Glutamatergic neuron (in vitro differentiated cells): ENCODE measurements at regions not wholly inside any gene's neighbourhood (a gene's known extent, or its start where the extent isn't known, plus 50 kb on each side); places are given as distances from the start of the nearest gene placed in this dataset.

Experiments used
- DNase-seq: peaks from one replicate; pipeline ENCODE4 v3.0.0; 2022
- H3K27ac Mint-ChIP-seq: one replicate; pipeline ENCODE4 v1.8.0; 2020; ENCODE audit warnings: mild to moderate bottlenecking, mixed read lengths, inconsistent platforms; ENCODE audit not compliant: unreplicated experiment
- H3K27me3 Mint-ChIP-seq: one replicate; pipeline ENCODE4 v1.8.0; 2020; ENCODE audit warnings: mild to moderate bottlenecking, moderate library complexity, mixed read lengths, inconsistent platforms; ENCODE audit not compliant: unreplicated experiment
- H3K36me3 Mint-ChIP-seq: one replicate; pipeline ENCODE4 v1.8.0; 2020; ENCODE audit warnings: mild to moderate bottlenecking, mixed read lengths, inconsistent platforms; ENCODE audit not compliant: unreplicated experiment
- H3K4me1 Mint-ChIP-seq: one replicate; pipeline ENCODE4 v1.8.0; 2020; ENCODE audit warnings: mild to moderate bottlenecking, low read depth, mixed read lengths, inconsistent platforms; ENCODE audit not compliant: unreplicated experiment
- H3K4me3 Mint-ChIP-seq: one replicate; pipeline ENCODE4 v1.8.0; 2020; ENCODE audit warnings: mild to moderate bottlenecking, mixed read lengths, inconsistent platforms; ENCODE audit not compliant: unreplicated experiment
- H3K9me3 Mint-ChIP-seq: one replicate; pipeline ENCODE4 v1.8.0; 2020; ENCODE audit warnings: mild to moderate bottlenecking, moderate library complexity, mixed read lengths, inconsistent platforms; ENCODE audit not compliant: unreplicated experiment
- TF ChIP-seq, protein P1 (sequence below): fragments of 200-600 bp; sonication (generic); IDR thresholded peaks from one replicate; pipeline ENCODE4 v1.5.0; 2021; ENCODE audit not compliant: partially characterized antibody, unreplicated experiment

DNA sequence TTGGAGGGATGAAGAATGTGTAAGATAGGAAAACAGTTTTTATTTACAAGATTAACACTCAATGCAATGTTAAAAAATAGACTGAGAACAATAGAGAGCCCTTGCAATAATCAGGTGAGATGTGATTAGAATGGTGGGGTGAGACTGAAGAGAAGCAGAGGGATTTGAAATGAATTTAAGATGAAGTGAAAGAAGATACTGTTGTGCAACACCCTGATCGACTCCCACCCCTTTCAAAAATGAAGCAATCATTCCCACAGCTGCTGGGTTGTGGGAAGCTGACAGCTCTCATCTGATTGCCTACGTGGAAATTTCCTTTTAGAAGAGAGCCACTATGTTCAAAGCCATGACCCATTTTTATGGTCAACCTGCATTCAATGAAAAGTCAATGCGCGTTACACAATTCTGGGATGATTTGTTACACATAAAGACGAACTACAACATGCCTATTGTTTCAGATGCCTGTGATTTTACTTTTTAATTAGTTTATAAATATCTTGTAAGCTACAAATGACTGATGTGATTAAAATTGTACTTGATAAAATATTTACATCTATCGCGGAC, 1374.8 kb downstream of the PCDH9 start:
- Mint-ChIP-seq H3K4me3 (no peak overlapping the region), H3K36me3 (no peaks in the 10 kb centered on the region), H3K4me1 (peaks cover 31% of the 10 kb centered on the region), H3K9me3 (no peaks in the 10 kb centered on the region), H3K27ac (peak overlapping the region; percentile 4), H3K27me3 (no peaks in the 10 kb centered on the region)
- no peak for DNase-seq
- TF ChIP-seq, protein P1, sequence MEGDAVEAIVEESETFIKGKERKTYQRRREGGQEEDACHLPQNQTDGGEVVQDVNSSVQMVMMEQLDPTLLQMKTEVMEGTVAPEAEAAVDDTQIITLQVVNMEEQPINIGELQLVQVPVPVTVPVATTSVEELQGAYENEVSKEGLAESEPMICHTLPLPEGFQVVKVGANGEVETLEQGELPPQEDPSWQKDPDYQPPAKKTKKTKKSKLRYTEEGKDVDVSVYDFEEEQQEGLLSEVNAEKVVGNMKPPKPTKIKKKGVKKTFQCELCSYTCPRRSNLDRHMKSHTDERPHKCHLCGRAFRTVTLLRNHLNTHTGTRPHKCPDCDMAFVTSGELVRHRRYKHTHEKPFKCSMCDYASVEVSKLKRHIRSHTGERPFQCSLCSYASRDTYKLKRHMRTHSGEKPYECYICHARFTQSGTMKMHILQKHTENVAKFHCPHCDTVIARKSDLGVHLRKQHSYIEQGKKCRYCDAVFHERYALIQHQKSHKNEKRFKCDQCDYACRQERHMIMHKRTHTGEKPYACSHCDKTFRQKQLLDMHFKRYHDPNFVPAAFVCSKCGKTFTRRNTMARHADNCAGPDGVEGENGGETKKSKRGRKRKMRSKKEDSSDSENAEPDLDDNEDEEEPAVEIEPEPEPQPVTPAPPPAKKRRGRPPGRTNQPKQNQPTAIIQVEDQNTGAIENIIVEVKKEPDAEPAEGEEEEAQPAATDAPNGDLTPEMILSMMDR = no peak

DNA sequence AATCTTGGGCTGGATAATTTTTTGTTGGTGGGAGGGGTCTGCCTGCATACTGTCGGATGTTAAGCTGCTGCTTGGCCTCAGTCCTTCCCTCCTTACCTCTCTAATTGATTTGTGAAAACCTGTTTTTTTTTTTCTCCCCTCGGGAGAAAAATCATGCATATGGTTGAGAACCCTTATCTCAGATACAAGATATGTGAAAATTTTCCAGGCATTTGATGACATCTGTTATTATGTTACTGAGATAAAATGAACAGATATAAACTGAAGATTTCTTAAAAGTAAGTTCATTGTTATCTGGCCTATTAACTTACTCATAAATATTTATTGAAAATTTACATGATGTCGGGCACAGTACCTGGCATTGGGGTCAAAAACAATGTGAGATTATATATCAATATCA, 1375.7 kb downstream of the PCDH9 start:
- peaks cover 31% of the 10 kb centered on the region for H3K4me1 Mint-ChIP-seq
- H3K9me3 Mint-ChIP-seq = no peaks in the 10 kb centered on the region
- H3K36me3 Mint-ChIP-seq = no peaks in the 10 kb centered on the region
- TF ChIP-seq, protein P1 = no peak
- no peak for DNase-seq
- H3K4me3 Mint-ChIP-seq = no peak overlapping the region
- peak overlapping the region; percentile 40 for H3K27ac Mint-ChIP-seq
- H3K27me3 Mint-ChIP-seq = peaks cover 2% of the 10 kb centered on the region

DNA sequence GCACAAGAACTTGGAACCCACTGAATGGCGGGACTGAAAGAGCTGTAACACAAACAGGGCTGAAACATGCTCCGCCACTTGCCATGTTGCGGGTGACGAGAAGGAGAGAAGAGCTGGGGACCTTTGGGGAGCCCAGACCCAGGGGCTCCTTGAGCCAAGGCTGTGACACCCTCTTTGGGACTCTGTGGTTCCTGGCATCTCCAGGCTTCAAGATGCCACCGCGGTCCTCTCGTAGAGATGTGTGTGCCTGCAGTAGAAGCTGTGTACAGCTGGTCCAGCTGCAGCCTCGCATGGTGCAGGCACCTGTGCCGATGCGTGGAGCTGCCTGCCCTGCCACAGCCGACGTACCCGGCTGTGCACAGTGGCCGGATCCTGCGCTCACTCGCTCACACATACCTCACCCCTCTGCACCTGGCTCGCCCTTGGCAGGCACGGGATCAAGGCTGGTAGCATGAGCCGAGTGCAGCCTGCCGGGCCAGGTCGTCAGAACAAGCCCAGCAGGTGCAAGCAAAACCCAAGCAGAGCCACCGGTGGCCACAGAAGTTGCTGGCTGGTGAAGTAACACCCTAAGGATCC, 1385.8 kb downstream of the PCDH9 start:
- Mint-ChIP-seq H3K36me3 (no peaks in the 10 kb centered on the region), H3K27ac (no peak overlapping the region), H3K4me1 (no peaks in the 10 kb centered on the region), H3K27me3 (peaks cover 3% of the 10 kb centered on the region), H3K9me3 (peaks cover 6% of the 10 kb centered on the region), H3K4me3 (no peak overlapping the region)
- TF ChIP-seq, protein P1 = no peak
- no peak for DNase-seq

DNA sequence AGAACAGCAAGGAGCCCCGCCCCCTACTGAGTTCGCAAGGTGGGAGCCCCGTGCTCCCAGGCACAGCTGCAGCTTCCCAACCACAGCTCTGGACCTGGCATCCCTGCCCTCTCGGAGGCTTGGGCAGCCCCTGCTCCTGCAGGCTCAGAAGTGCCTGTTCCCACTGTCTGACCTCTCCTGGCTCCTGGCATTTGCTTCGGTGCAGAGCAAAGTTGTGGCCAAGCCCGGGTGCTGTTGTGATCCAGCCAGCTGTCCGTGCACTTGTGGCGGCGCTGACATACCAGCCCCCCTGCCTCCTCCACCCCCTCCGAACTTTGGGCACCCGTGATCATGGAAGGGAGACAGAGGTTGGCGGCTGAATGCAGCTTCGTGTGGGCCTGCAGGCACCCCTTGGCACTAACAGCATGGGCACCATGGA, 1386.8 kb downstream of the PCDH9 start:
- Mint-ChIP-seq H3K27me3 (peaks cover 3% of the 10 kb centered on the region), H3K9me3 (peaks cover 6% of the 10 kb centered on the region), H3K4me3 (no peak overlapping the region), H3K27ac (no peak overlapping the region), H3K36me3 (no peaks in the 10 kb centered on the region), H3K4me1 (no peaks in the 10 kb centered on the region)
- TF ChIP-seq, protein P1 = no peak
- no peak for DNase-seq

DNA sequence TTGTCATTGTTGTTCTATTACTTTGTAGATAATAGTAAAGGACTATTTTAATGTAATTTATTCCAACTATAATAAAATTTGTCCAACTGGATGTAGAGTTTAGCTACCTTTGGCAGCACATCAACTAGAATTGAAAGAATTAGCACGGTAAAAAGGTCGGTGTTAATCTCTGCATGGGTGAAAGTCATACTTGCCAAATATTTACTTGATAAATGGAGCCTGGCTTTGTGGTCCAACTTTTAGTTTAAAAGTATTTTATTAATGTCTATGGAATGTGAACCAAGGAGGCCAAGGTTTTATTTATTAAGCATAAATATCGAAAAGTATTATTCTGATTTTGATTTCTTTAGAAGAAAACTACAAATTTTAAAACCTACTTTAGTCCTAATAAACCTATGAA, 1389.0 kb downstream of the PCDH9 start:
- no peaks in the 10 kb centered on the region for H3K36me3 Mint-ChIP-seq
- no peak for DNase-seq
- TF ChIP-seq, protein P1 = no peak
- H3K4me3 Mint-ChIP-seq = no peak overlapping the region
- peaks cover 5% of the 10 kb centered on the region for H3K9me3 Mint-ChIP-seq
- peaks cover 2% of the 10 kb centered on the region for H3K27me3 Mint-ChIP-seq
- H3K27ac Mint-ChIP-seq = no peak overlapping the region
- H3K4me1 Mint-ChIP-seq = no peaks in the 10 kb centered on the region
